Endothelial cell of umbilical vein (primary cell): ENCODE measurements at regions not wholly inside any gene's neighbourhood (a gene's known extent, or its start where the extent isn't known, plus 50 kb on each side); places are given as distances from the start of the nearest gene placed in this dataset.

Source experiments
- BruUV-seq: library from RNA; stranded (reverse); fragments of 400-500 nt; replicated peaks from 2 replicates; lab custom pipeline; 2021; lab: Mats Ljungman, UMichigan
- CTCF ChIA-PET: fragments of 300-600, 350-600 bp; sonication (Branson Sonifier 250); formaldehyde crosslinking; loops from one replicate; lab custom pipeline; 2021; ENCODE audit warnings: antibody characterized with exemption, inconsistent platforms; lab: Charles Lee
- POLR2A ChIA-PET: fragments of 300-600, 350-600 bp; sonication (Branson Sonifier 250); formaldehyde crosslinking; loops from one replicate; lab custom pipeline; 2021; ENCODE audit warnings: antibody characterized with exemption, inconsistent platforms; lab: Charles Lee
- DNase-seq: peaks from one replicate; pipeline ENCODE4 v3.0.0-alpha.2; 2011; ENCODE audit warnings: low read depth, low spot score
- FAIRE-seq: peaks from 2 replicates; lab custom pipeline; 2011; peaks lifted over from hg19 to GRCh38; lab: Jason Lieb, UNC
- H2AFZ ChIP-seq: 2 replicates; pipeline ENCODE4 v1.6.0; 2012; ENCODE audit warnings: low read depth, low read length, control low read depth, inconsistent platforms
- H3K27ac ChIP-seq: 2 replicates; pipeline ENCODE4 v1.5.1; 2011; ENCODE audit warnings: low read depth, mild to moderate bottlenecking, control low read depth, low read length, moderate library complexity; ENCODE audit not compliant: insufficient read depth
- H3K27me3 ChIP-seq, 2 experiments: 2 replicates each; pipeline versions ENCODE4 v1.6.0 to v1.6.1; 2011; ENCODE audit warnings: low read length in 2 of 2, mixed read lengths in 1 of 2; ENCODE audit not compliant: control insufficient read depth in 2 of 2, insufficient read depth in 2 of 2
- H3K36me3 ChIP-seq, 2 experiments: 2 replicates in 1 of 2; 3 replicates in 1 of 2; pipeline ENCODE4 v1.5.1; 2011; ENCODE audit warnings: low read length in 2 of 2, mild to moderate bottlenecking in 1 of 2, moderate library complexity in 1 of 2; ENCODE audit not compliant: control insufficient read depth in 2 of 2, insufficient read depth in 2 of 2; ENCODE audit errors: extremely low read depth in 1 of 2
- H3K4me1 ChIP-seq: 3 replicates; pipeline ENCODE4 v1.5.1; 2011; ENCODE audit warnings: mild to moderate bottlenecking, low read length; ENCODE audit not compliant: control insufficient read depth, insufficient read depth; ENCODE audit errors: extremely low read depth
- H3K4me2 ChIP-seq: 2 replicates; pipeline ENCODE4 v1.6.1; 2011; ENCODE audit warnings: low read length, control low read depth, mixed read lengths; ENCODE audit not compliant: insufficient read depth
- H3K4me3 ChIP-seq, 3 experiments: fragments of 200-600 bp in 1 of 3; sonication (generic), shearing (Covaris generic) in 1 of 3; replicated peaks in 1 of 3; 2 replicates each; pipeline ENCODE4 v1.5.1; 2011 to 2016; ENCODE audit warnings: control low read depth in 3 of 3, low read length in 3 of 3, mild to moderate bottlenecking in 2 of 3, inconsistent platforms in 1 of 3, low read depth in 1 of 3, moderate library complexity in 1 of 3; ENCODE audit not compliant: insufficient read depth in 1 of 3
- H3K79me2 ChIP-seq: 2 replicates; pipeline ENCODE4 v1.6.0; 2012; ENCODE audit warnings: low read length, inconsistent platforms; ENCODE audit not compliant: control insufficient read depth, insufficient read depth
- H3K9ac ChIP-seq: replicated peaks from 2 replicates; pipeline ENCODE3; 2011; ENCODE audit warnings: low read length, control low read depth; ENCODE audit not compliant: insufficient read depth; ENCODE audit errors: extremely low read depth
- H3K9me1 ChIP-seq: replicated peaks from 3 replicates; pipeline ENCODE4 v1.6.0; 2011; ENCODE audit warnings: mild to moderate bottlenecking, low read length; ENCODE audit not compliant: control insufficient read depth, insufficient read depth; ENCODE audit errors: extremely low read depth
- H3K9me3 ChIP-seq: replicated peaks from 2 replicates; pipeline ENCODE4 v1.5.1; 2012; ENCODE audit warnings: low read length, inconsistent platforms; ENCODE audit not compliant: control insufficient read depth, insufficient read depth
- H4K20me1 ChIP-seq: replicated peaks from 2 replicates; pipeline ENCODE3; 2011; ENCODE audit warnings: mild to moderate bottlenecking, low read length; ENCODE audit not compliant: control insufficient read depth, insufficient read depth; ENCODE audit errors: extremely low read depth
- EZH2 ChIP-seq: IDR thresholded peaks from 2 replicates; pipeline ENCODE4 v1.6.1; 2012; ENCODE audit warnings: borderline replicate concordance, low read depth, mild to moderate bottlenecking, moderate library complexity, low read length, inconsistent platforms; ENCODE audit not compliant: severe bottlenecking
- FOS ChIP-seq: IDR thresholded peaks from 2 replicates; pipeline ENCODE4 v1.6.1; 2011; ENCODE audit warnings: mild to moderate bottlenecking, low read length, moderate library complexity, borderline replicate concordance; ENCODE audit not compliant: insufficient read depth
- GATA2 ChIP-seq: IDR thresholded peaks from 2 replicates; pipeline ENCODE4 v1.7.0; 2011; ENCODE audit warnings: low read depth, mild to moderate bottlenecking, moderate library complexity, mixed read lengths, low read length; ENCODE audit not compliant: insufficient read length, insufficient read depth
- JUN ChIP-seq: IDR thresholded peaks from 2 replicates; pipeline ENCODE4 v1.6.1; 2011; ENCODE audit warnings: borderline replicate concordance, low read depth; ENCODE audit not compliant: insufficient read length, insufficient read depth
- MYC ChIP-seq: IDR thresholded peaks from one replicate; pipeline ENCODE4 v1.6.1; 2011; ENCODE audit warnings: mild to moderate bottlenecking, low read depth, low read length
- POLR2A ChIP-seq: IDR thresholded peaks from 2 replicates; pipeline ENCODE4 v1.6.1; 2012; ENCODE audit warnings: low read depth, mild to moderate bottlenecking, control low read depth, low read length
- POLR2AphosphoS5 ChIP-seq: IDR thresholded peaks from 2 replicates; pipeline ENCODE4 v1.6.1; 2012; ENCODE audit warnings: low read depth, mild to moderate bottlenecking, control low read depth, low read length, moderate library complexity; ENCODE audit not compliant: insufficient read depth
- dilution Hi-C: fragments of 300-500 bp; cut with MboI; formaldehyde crosslinking; loops from one replicate; pipeline ENCODE4 v1.15.0; 2019; ENCODE audit warnings: low sequenced_read_pairs; ENCODE audit not compliant: extremely low pct_ligation_motif_present
- intact Hi-C: fragments of 100-400 bp; cut with micrococcal nuclease; formaldehyde crosslinking; loops from one replicate; pipeline ENCODE4 v1.10.0; 2022
- TF ChIP-seq, protein P1 (sequence below): IDR thresholded peaks from 2 replicates; pipeline ENCODE4 v1.6.1; 2011; ENCODE audit not compliant: insufficient read depth, insufficient read length
- TF ChIP-seq, protein P2 (sequence below), 2 donors: IDR thresholded peaks; 1 replicate in 1 of 2; 2 replicates in 1 of 2; pipeline ENCODE4 v1.5.1; 2011; ENCODE audit warnings: low read length in 2 of 2, mild to moderate bottlenecking in 2 of 2, moderate library complexity in 2 of 2, control low read depth in 1 of 2, inconsistent platforms in 1 of 2, low read depth in 1 of 2; ENCODE audit not compliant: insufficient read depth in 1 of 2; ENCODE audit errors: extremely low read depth in 1 of 2

DNA sequence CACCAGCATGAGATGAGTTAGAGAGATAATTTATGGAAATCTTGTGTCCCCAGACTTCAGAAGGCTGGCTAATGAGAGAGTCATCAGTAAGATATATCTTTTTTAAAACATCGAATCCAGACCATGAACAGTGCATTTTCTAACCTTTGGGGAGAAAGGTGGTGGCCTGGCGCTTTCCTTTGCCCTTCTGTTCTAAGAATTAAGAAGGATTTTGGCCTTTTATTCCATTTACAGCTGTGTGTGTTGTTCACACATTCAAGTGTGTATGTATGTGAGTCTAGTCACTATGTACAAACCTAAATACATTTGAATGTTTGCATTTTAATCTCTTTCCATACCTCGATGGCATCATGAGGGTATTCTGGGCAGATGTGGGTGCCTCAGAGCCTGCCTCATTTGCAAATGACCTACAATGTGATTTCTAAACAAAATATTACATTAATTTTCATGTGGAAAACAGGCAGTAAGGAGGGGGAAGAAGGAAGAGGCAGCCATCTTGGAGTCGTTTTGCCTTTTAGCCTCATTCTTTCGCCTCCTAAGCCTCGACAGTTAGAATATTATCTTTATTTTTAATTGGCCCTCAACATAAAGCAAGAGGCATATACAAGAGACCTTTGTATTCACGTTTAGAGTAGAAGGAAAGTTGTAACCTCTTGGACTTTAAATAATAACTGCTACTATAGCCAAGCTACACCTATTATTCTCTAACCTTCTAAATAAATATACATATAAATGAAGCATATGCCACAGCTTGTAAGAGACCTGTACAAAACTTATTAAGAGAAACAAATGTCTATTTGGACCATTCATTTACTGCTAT, 125.3 kb upstream of the TMEM161B start:
- POLR2A ChIA-PET = no interaction called here

More for the DNA sequence above, 125.3 kb upstream of the TMEM161B start:
- H3K4me3 ChIP-seq = no peak overlapping the region
- H3K27ac ChIP-seq = no peak overlapping the region
- no peaks in the 10 kb centered on the region for H3K36me3 ChIP-seq
- no peaks in the 10 kb centered on the region for H3K79me2 ChIP-seq
- no peak overlapping the region for H3K9ac ChIP-seq
- BruUV-seq = no TSS peak
- no peak overlapping the region for H2AFZ ChIP-seq
- no peak for FAIRE-seq
- CTCF ChIA-PET = interaction anchor here (1.1 kb wide), 1 partner anchor 10 kb away, joined by 3 read pairs; no protein-coding TSS in a partner anchor
- no peaks in the 10 kb centered on the region for H3K9me3 ChIP-seq
- H3K9me1 ChIP-seq = no peaks in the 10 kb centered on the region
- no peaks in the 10 kb centered on the region for H3K4me1 ChIP-seq
- DNase-seq = no peak
- TF ChIP-seq POLR2AphosphoS5 (no peak), FOS (no peak), MYC (no peak), JUN (no peak), EZH2 (no peak), GATA2 (no peak), POLR2A (no peak)
- TF ChIP-seq, protein P1, sequence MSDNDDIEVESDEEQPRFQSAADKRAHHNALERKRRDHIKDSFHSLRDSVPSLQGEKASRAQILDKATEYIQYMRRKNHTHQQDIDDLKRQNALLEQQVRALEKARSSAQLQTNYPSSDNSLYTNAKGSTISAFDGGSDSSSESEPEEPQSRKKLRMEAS = no peak
- TF ChIP-seq, protein P2, sequence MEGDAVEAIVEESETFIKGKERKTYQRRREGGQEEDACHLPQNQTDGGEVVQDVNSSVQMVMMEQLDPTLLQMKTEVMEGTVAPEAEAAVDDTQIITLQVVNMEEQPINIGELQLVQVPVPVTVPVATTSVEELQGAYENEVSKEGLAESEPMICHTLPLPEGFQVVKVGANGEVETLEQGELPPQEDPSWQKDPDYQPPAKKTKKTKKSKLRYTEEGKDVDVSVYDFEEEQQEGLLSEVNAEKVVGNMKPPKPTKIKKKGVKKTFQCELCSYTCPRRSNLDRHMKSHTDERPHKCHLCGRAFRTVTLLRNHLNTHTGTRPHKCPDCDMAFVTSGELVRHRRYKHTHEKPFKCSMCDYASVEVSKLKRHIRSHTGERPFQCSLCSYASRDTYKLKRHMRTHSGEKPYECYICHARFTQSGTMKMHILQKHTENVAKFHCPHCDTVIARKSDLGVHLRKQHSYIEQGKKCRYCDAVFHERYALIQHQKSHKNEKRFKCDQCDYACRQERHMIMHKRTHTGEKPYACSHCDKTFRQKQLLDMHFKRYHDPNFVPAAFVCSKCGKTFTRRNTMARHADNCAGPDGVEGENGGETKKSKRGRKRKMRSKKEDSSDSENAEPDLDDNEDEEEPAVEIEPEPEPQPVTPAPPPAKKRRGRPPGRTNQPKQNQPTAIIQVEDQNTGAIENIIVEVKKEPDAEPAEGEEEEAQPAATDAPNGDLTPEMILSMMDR (IDR thresholded peaks at IDR 0.05; ENCODE audit: extremely low read depth in 1 of 2, insufficient read depth in 1 of 2, low read depth in 1 of 2, low read length in 2 of 2) = no peak
- H3K27me3 ChIP-seq = peaks cover 0 to 3% of the 10 kb centered on the region in 2 experiments
- dilution Hi-C loops (no loop called here), intact Hi-C loops (no loop called here)
- no peaks in the 10 kb centered on the region for H4K20me1 ChIP-seq
- H3K4me2 ChIP-seq = no peak overlapping the region
